Panc1 (cell line): ENCODE measurements at regions not wholly inside any gene's neighbourhood (a gene's known extent, or its start where the extent isn't known, plus 50 kb on each side); places are given as distances from the start of the nearest gene placed in this dataset.

Source experiments
- ATAC-seq: fragments of 200-7000 bp; cut with Tn5 transposase; 2 replicates; pipeline ENCODE4 v1.9.1; 2020; ENCODE audit warnings: mild to moderate bottlenecking, moderate library complexity
- BruUV-seq: library from RNA; stranded (reverse); fragments of 400-500 nt; replicated peaks from 2 replicates; lab custom pipeline; 2021; lab: Mats Ljungman, UMichigan
- CTCF ChIA-PET: fragments of 300-600 bp; sonication (Branson Sonifier 250); formaldehyde crosslinking; loops from one replicate; lab custom pipeline; 2022; ENCODE audit warnings: antibody characterized with exemption; lab: Charles Lee
- POLR2A ChIA-PET: fragments of 300-600 bp; sonication (Branson Sonifier 250); formaldehyde crosslinking; loops from one replicate; lab custom pipeline; 2022; ENCODE audit warnings: antibody characterized with exemption; lab: Charles Lee
- DNase-seq: peaks from one replicate; pipeline ENCODE4 v3.0.0-alpha.2; 2010; ENCODE audit warnings: low read depth, low spot score
- H3K27ac ChIP-seq: 2 replicates; pipeline ENCODE4 v1.5.1; 2011; ENCODE audit warnings: mild to moderate bottlenecking, low read length, inconsistent platforms
- H3K27me3 ChIP-seq: fragments of 200-500 bp; sonication (Bioruptor generic); 2 replicates; pipeline ENCODE4 v1.6.0; 2014; ENCODE audit warnings: low read length, inconsistent platforms; ENCODE audit not compliant: control insufficient read depth, insufficient read depth
- H3K36me3 ChIP-seq: fragments of 200-500 bp; sonication (Bioruptor generic); 2 replicates; pipeline ENCODE4 v1.5.1; 2014; ENCODE audit warnings: inconsistent platforms, mild to moderate bottlenecking, low read length, moderate library complexity; ENCODE audit not compliant: control insufficient read depth, insufficient read depth
- H3K4me1 ChIP-seq: 2 replicates; pipeline ENCODE4 v1.5.1; 2011; ENCODE audit warnings: inconsistent platforms, mild to moderate bottlenecking, low read length, moderate library complexity; ENCODE audit not compliant: control insufficient read depth, insufficient read depth
- H3K4me3 ChIP-seq, 2 experiments: 2 replicates each; pipeline ENCODE4 v1.5.1; 2011 to 2012; ENCODE audit warnings: low read depth in 2 of 2, low read length in 2 of 2, mild to moderate bottlenecking in 2 of 2, inconsistent platforms in 1 of 2, moderate library complexity in 1 of 2
- H3K9me3 ChIP-seq: fragments of 200-500 bp; sonication (Bioruptor generic); 2 replicates; pipeline ENCODE4 v1.5.1; 2014; ENCODE audit warnings: low read depth, mild to moderate bottlenecking, inconsistent platforms, low read length, moderate library complexity; ENCODE audit not compliant: control insufficient read depth, insufficient read depth
- CTCF ChIP-seq: fragments of 450-650 bp; IDR thresholded peaks from 2 replicates; pipeline ENCODE4 v1.5.1; 2017; ENCODE audit warnings: mild to moderate bottlenecking
- POLR2AphosphoS5 ChIP-seq: IDR thresholded peaks from 2 replicates; pipeline ENCODE4 v1.6.1; 2012; ENCODE audit warnings: mild to moderate bottlenecking, low read depth, low read length, moderate library complexity
- SIN3A ChIP-seq: IDR thresholded peaks from 2 replicates; pipeline ENCODE4 v1.6.1; 2012; ENCODE audit warnings: low read depth, mild to moderate bottlenecking, low read length, moderate library complexity, borderline replicate concordance; ENCODE audit not compliant: insufficient read depth
- TCF7L2 ChIP-seq: IDR thresholded peaks from 2 replicates; pipeline ENCODE4 v1.6.1; 2011; ENCODE audit warnings: mild to moderate bottlenecking, low read depth, low read length, inconsistent platforms
- in situ Hi-C: cut with HindIII; loops from 2 replicates; pipeline ENCODE4 v1.10.0; 2016; ENCODE audit warnings: low sequenced_read_pairs, low pct_unique_long_range_greater_than_20kb
- intact Hi-C: fragments of 100-400 bp; cut with micrococcal nuclease; formaldehyde crosslinking; loops from one replicate; pipeline ENCODE4 v1.10.0; 2022; ENCODE audit not compliant: unreplicated experiment
- TF ChIP-seq, protein P1 (sequence below), 2 experiments: IDR thresholded peaks; 2 replicates each; pipeline ENCODE4 v1.6.1; 2011 to 2012; ENCODE audit warnings: low read depth in 2 of 2, control low read depth in 1 of 2, low read length in 1 of 2, mild to moderate bottlenecking in 1 of 2, moderate library complexity in 1 of 2; ENCODE audit not compliant: insufficient read depth in 1 of 2

DNA sequence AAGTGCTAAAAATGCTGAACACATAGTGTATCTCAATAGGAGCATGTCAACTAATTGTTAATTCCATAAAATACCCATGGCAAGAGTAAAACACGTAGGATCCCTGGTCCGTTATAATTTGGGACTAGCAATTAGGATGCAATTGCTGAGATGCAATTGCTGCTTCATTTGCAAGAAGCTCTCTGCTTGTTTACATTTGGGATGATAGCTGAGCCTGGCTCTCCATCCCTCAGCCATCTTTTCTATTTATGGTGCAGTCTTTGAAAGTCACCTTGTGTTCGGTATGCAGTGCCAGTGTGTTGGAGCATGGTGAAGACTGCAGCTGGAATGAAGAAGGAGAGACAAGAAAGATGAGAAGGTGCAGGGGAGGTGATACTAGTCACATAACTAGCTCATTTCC lies 191.3 kb downstream of the SNX10 start:
- intact Hi-C loops: no loop called here
- H3K4me1 ChIP-seq: no peaks in the 10 kb centered on the region
- H3K27me3 ChIP-seq: no peaks in the 10 kb centered on the region
- H3K4me3 ChIP-seq: no peak overlapping the region
- DNase-seq (no peak), ATAC-seq (no peak)
- ChIA-PET POLR2A (no interaction called here), CTCF (no interaction called here)
- TF ChIP-seq POLR2AphosphoS5 (no peak), SIN3A (no peak), TCF7L2 (no peak)
- TF ChIP-seq, protein P1, sequence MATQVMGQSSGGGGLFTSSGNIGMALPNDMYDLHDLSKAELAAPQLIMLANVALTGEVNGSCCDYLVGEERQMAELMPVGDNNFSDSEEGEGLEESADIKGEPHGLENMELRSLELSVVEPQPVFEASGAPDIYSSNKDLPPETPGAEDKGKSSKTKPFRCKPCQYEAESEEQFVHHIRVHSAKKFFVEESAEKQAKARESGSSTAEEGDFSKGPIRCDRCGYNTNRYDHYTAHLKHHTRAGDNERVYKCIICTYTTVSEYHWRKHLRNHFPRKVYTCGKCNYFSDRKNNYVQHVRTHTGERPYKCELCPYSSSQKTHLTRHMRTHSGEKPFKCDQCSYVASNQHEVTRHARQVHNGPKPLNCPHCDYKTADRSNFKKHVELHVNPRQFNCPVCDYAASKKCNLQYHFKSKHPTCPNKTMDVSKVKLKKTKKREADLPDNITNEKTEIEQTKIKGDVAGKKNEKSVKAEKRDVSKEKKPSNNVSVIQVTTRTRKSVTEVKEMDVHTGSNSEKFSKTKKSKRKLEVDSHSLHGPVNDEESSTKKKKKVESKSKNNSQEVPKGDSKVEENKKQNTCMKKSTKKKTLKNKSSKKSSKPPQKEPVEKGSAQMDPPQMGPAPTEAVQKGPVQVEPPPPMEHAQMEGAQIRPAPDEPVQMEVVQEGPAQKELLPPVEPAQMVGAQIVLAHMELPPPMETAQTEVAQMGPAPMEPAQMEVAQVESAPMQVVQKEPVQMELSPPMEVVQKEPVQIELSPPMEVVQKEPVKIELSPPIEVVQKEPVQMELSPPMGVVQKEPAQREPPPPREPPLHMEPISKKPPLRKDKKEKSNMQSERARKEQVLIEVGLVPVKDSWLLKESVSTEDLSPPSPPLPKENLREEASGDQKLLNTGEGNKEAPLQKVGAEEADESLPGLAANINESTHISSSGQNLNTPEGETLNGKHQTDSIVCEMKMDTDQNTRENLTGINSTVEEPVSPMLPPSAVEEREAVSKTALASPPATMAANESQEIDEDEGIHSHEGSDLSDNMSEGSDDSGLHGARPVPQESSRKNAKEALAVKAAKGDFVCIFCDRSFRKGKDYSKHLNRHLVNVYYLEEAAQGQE (IDR thresholded peaks at IDR 0.05; ENCODE audit: insufficient read depth in 1 of 2, low read depth in 2 of 2, low read length in 1 of 2): no peak
- BruUV-seq: no TSS peak
- in situ Hi-C loops: no loop called here
- H3K27ac ChIP-seq: no peak overlapping the region
- H3K9me3 ChIP-seq: no peaks in the 10 kb centered on the region
- H3K36me3 ChIP-seq: no peaks in the 10 kb centered on the region

GRCh38 chr7:26483843-26484242 lies 192.2 kb downstream of the SNX10 start:
- Histone ChIP-seq H3K27me3 (no peaks in the 10 kb centered on the region), H3K4me3 (no peak overlapping the region), H3K36me3 (no peaks in the 10 kb centered on the region), H3K27ac (no peak overlapping the region), H3K9me3 (no peaks in the 10 kb centered on the region), H3K4me1 (no peaks in the 10 kb centered on the region)
- TF ChIP-seq, protein P1 (IDR thresholded peaks at IDR 0.05; ENCODE audit: insufficient read depth in 1 of 2, low read depth in 2 of 2, low read length in 1 of 2): no peak
- TF ChIP-seq CTCF (no peak), POLR2AphosphoS5 (no peak), SIN3A (no peak), TCF7L2 (no peak)
- DNase-seq: no peak
- intact Hi-C loops: no loop called here
- ATAC-seq: no peak
- in situ Hi-C loops: no loop called here
- BruUV-seq: no TSS peak
- CTCF ChIA-PET: no interaction called here
- POLR2A ChIA-PET: no interaction called here
